SW480 (cell line): ENCODE measurements at regions not wholly inside any gene's neighbourhood (a gene's known extent, or its start where the extent isn't known, plus 50 kb on each side); places are given as distances from the start of the nearest gene placed in this dataset.
"Not testable (repeated sequence)": the region's sequence is repeated elsewhere in the genome, so short reads cannot be mapped to it uniquely, and the experiment has no call there.

ENCODE experiments used
- DNase-seq: peaks from one replicate; pipeline ENCODE4 v3.0.0-alpha.2; 2016; ENCODE audit warnings: low spot score

DNA sequence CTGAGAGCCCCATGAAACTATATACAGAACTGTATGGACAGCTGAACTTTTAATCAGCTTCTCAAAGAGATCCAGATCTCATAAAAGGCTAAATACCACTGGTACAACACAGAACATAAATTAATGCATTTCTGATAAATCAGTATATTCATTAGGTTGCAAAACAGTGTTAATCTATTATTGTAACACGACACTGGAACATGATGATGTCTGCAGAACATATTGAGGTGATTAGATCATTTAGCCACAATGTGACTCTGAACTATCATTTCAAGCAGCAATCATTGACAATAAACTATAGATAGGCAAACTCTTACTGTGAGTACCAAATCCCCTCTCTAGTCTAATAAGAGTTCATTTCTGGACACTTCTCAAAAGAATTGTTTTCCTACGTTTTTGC is 50.3 kb downstream of the GASK1B start:
- no peak for DNase-seq

DNA sequence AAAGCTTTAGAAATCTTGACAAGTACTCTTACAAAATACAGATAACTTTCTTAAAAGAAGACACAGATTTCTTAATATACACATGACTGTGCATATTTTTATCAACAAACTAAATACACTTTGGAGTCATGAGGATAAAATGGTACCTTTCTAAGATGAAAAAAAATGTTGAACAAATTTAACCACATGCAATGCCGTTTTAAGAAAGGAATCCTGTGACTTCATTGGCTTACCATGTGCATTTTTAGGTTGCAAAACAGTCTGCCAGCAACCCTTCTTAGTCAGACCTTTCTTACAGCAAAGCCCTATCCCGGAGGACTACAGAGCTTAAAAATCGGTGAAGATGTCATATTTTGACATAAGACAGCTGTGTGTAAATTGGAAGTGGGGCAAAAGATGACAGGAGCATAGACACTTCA is 51.7 kb downstream of the GASK1B start:
- DNase-seq: no peak

DNA sequence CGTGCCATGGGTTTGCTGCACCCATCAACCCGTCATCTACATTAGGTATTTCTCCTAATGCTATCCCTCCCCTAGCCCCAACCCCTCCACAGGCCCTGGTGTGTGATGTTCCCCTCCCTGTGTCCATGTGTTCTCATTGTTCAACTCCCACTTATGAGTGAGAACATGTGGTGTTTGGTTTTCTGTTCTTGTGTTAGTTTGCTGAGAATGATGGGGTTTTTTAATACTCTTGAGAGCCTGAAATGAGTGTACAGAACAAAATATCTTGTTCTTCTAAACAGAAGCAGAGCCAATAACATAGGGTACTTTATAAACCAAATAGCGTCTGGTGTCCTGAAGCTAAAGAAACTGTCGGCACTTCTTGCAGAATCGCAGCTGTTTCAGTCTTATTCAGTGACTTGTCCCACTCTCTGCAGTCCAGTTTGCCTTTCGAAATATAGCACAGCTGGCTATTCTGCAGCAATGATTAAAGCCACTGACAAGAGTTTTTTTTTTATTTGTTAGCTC is 52.1 kb downstream of the GASK1B start:
- not testable (repeated sequence) for DNase-seq

DNA sequence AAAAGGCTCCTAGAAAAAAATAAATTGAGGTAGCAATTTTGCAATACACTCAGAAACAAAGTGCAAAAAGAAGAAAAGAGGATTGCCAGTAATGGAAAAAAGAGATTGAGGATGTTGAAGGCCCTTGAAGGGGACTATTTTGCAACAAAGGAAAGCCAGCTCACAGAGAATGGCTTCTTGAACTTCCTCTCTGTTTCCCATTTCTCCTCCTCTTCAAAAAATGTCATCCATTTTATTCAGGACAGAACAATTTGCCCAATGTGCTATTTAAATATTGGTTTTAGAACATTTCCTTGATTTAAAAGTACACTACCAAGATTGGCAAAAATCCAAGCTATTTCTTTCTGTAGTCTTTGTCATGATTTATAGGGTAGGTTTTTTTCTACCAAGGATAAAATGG is 60.2 kb downstream of the GASK1B start:
- no peak for DNase-seq

DNA sequence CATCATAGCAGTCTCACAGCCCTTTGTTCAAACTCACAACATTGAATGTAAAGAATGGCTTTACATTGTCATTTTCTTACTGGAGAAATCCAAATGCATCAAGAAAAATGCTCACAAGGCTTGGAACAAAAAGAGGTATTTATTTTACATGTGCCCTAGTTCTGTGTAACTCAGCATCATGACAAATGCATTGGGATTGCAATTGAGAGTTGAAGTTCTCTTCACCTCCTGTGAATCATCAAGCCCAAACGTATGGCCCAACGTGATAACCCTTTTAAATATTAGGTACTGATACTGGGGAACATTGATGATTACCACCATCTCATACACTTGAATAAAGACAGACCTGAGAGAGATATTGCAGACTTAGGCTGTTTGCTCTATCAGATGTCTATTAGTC is 61.6 kb downstream of the GASK1B start:
- DNase-seq: no peak

DNA sequence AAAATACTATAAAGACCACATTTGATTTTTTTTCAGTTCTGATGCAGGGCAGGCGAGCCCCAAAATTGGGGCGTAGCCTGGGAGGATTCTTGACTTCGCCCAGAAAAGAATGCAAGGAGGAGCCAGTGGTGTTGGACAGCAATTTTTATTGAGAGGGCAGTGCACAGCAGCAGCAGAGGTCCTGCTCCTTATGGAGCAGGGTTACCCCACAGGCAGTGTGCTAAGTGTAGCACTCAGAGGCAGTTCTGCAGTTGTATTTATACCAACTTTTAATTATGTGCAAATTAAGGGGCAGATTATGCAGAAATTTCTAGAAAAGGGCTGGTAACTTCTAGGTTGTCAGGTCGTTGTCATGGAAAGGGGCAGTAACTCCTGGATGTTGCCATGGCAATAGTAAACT is 69.9 kb downstream of the GASK1B start:
- DNase-seq: no peak

DNA sequence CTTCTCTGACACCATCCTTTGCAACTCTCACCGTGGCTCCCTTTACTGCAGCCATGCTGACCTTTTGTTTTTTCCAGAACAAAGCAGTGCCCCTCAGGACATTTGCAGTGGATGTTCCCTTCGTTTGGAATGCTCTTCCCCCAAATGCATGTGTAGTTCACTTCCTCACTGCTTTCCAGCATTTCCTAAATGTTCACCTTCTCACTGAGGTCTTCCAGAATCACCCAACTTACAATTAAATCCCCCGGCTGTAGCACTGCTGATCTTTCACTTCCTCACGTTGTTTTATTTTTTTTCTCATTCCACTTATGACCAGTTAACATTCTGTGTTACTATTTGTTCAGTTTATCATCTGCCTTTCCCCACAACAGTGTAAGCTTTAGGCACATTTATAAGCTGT is 73.1 kb downstream of the GASK1B start:
- DNase-seq: no peak

DNA sequence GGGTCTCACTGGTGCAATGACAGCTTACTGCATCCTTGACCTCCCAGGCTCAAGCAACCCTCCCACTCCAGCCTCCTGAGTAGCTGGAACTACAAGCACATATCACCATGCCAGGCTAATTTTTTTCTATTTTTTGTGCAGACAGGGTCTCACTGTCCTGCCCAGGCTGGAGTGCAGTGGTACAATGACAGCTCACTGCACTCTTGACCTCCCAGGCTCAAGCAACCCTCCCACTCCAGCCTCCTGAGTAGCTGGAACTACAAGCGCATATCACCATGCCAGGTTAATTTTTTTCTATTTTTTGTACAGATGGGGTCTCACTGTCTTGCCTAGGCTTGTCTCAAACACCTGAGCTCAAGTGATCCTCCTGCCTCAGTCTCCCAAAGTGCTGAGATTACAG is 74.0 kb downstream of the GASK1B start:
- no peak for DNase-seq

DNA sequence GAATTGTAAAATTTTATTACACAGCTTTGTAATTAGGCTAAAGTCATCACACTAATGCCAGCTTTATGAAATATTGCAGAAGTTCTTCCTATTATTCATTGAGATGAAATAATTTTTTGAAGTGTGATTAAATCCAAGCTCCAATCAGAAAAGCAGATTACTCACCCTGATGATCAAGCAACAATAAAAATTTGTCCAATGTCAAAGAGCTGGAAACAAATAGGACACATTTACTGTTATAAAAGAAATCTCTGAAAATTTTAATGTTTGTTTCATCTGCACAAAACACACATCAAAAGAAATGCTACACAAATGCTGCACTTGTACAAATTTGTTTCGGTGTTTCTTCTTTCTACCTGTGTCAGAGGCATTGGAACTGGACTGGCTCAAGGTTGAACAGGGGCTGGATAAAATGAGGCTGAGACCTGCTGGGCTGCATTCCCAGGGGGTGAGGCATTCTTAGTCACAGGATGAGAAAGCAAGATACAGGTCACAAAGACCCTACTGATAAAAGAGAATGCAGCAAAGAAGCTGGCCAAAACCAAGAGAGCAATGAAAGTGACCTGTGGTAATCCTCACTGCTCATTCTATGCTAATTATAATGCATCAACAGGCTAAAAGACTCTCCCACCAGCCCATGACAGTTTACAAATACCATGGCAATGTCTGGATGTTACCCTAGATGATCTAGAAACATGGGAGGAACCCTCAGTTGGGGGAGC is 78.3 kb downstream of the GASK1B start:
- DNase-seq: peak; percentile 20

DNA sequence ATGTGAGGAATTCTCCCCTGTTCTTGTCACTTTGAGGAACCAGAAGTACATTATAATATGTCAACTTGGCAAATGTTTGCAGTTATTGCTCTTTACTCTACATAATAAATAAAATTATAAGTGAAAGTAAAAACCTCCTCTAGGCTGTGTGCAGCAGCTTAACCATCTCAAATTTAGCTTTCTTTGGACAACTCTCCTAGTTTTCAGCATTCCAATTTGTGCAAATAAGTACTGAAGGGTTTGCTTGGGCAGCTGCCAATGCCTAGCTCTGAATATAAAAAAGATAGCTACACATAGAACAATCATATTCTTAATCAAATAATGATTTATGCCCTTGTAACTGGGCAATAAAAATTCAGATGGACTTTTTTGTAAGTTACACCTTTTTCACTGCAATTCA is 82.5 kb downstream of the GASK1B start:
- no peak for DNase-seq

DNA sequence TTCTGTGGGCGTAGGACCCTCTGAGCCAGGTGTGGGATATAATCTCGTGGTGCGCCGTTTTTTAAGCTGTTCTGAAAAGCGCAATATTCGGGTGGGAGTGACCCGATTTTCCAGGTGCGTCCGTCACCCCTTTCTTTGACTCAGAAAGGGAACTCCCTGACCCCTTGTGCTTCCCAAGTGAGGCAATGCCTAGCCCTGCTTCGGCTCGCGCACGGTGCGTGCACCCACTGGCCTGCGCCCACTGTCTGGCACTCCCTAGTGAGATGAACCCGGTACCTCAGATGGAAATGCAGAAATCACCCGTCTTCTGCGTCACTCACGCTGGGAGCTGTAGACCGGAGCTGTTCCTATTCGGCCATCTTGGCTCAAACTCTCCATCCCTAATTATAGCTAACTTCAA is 82.9 kb downstream of the GASK1B start:
- DNase-seq: not testable (repeated sequence)

DNA sequence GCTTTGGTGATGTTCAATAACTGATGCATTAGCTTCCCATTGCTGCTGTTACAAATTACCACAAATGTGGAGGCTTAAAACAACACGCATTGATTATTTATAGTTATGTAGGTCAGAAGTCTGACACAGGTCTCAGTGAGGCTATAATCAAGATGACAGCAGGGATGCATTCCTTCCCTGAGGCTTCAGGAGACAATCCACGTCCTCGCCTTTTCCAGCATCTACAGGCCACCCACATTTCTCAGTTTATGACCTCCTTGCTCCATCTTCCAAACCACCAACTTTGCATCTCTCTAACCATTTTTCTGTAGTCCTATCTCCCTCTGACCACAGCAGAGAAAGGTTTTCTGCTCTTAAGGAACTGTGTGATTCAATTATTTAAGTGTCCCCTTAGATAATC is 92.5 kb downstream of the GASK1B start:
- no peak for DNase-seq

DNA sequence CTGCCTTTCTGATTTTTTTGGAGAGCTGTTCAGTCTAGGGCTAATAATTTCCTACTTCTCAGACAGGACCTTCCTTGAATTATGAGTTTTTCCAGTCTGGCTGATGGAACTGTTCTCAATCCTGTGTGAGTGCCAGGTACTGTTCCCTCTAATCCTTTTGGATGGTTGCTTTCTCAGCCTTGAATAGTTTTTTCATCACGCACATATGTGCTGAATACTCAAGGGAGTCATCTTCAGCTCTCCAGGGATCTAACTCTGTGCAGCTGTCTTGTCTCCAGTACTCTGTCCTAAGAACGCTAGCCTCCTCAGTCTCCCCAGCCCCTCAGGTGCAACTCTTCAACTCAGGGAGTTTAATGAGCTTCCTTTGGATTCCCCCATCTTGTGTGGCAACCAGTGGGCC is 93.2 kb downstream of the GASK1B start:
- no peak for DNase-seq

DNA sequence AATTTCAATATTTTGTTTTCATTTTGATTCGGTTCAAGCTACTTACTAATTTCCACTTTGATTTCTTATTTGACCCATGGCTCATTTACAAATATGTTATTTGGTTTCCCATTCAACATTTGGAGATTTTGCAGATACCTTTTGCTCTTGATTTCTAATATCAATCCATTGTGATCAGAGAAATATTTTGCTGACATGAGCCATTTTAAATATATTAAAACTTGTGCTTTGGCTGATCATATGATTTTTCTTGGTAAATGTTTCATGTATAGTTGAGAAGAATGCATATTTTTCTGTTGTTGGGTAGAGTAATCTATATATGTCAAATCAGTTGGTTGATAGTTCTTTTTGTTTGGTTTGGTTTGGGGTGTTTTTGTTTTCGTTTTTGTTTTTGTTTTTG is 95.0 kb downstream of the GASK1B start:
- DNase-seq: no peak

DNA sequence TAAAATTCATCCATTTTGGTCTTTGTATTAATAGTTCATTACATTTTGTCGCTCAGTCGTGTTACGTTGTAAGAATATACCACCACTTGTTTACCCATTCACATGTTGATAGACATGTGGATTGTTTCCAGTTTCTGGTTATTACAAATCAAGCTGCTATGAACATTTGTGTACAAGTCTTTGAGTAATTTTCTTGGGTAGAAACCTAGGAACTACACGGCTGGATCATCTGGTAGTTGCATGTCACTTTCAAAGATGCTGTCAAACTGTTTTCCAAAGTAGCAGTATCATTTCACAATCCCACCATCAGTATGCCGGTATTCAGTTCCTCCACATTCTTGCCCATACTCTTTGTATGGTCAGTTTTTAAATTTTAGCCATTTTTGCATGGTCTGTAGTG is 98.0 kb downstream of the GASK1B start:
- DNase-seq: no peak

DNA sequence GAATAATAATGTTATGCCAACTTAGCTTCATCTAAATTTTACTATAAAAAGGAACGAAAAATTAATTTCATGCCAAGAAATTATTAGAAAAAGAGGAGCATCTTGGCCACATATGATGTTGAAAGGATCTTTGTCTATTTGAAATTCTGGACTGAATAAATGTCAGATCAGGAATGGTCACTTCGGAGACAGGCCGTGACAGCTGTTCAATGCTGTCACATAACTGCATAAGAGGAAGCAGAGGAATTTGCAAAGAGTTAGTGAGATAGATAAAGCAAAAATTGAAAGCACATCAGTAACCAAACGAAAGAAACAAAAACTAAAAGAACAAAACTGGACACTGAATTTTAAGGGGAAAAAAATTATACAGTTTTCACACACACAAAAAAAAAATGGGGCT is 100.9 kb downstream of the GASK1B start:
- DNase-seq: no peak

DNA sequence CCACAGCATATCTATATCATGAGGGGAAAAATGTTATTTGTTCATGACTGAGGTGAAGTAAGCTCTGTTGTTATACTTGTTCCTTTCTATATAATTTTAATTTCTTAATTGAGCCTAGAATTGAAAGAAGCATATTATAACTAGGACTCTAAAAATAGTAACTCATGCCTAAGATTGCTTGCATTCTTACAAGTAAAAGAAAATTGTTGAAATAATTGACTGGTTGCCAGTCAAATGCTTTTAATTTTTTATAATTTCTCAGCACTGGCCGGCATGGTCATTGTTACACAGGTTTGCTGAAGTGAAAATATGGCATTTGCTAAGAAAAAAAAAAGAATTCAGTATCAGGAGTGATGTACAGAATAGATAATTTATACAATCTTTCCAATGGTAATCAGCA is 104.8 kb downstream of the GASK1B start:
- no peak for DNase-seq

DNA sequence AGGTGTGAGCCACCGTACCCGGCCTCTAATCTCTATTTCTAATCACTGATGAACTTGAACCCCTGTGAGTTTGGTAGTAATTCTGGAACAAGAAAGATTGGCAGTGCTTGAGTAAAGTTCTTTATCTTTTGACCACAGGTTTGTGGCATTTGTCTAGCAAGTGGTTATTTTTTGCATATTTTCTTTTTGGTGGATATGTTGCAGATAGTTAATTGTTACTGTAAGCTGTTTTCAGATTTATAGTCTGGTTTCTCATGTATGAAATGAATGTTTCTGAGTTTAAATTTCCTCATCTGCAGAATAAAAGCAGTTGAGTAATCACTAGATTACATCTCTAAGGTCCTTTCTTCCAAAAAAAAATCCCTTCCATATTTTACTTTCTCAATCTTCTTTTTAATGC is 105.2 kb downstream of the GASK1B start:
- DNase-seq: no peak

DNA sequence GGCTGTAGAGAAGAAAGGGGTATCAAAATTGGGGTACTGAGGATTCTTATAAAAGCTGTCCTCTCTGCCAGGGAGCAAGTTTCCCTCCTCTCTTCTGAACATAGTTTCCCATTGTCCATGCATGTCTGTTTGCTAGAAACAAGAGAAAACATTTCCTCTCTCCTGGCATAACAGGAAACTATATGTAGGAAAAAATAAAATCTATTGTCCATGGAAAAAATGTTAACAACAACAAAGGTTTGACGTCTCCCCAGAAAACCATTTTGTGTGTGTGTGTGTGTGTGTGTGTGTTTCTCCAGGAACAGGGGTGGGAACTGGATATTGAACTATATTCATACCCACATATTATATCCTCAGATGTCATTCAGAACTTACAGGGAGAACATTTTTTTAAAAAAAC is 107.2 kb downstream of the GASK1B start:
- no peak for DNase-seq

DNA sequence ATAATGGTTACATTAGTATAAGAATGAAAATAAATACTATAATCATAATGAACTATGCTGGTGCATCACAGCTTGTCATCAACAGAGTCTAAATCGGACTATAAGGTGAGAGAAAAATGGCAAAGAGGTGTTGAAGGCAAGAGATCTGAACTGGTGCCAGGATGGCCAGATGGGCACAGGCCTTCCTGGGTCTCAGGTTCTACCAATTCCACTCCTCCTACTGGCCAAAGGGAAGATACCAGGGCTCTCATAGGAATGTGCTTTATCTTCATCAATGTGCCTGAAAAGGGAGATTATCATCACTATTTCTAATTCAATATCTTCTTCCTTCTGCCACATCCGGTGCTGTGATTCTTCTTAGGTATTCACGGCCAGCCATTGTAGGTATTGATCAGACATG is 107.6 kb downstream of the GASK1B start:
- no peak for DNase-seq

DNA sequence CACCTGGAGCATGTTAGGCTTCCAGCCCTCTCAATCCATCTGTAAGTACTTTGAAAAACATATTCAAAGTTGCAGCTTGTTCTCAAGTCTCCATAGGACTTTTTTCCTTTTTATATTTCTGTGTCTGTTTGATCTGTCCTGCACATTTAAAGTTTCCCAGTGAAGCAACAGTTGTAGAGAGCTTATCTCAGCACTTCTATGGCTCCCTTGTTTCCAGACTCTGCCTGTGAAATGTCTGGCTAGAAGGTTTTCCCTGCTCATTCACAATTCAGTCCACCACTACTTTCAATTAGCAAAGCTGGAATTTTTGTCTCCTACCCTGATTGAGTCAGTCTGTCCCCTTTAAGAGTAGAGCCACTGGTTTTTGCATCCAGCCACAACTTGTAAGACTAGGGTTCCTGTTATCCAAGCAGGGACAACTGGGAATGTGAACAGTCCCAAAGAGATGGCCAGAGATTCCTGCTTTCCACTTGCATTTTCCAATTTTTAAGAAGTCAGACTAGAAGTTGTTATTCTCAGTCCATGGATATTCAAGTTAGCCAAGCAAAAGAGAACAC is 116.1 kb downstream of the GASK1B start:
- no peak for DNase-seq

DNA sequence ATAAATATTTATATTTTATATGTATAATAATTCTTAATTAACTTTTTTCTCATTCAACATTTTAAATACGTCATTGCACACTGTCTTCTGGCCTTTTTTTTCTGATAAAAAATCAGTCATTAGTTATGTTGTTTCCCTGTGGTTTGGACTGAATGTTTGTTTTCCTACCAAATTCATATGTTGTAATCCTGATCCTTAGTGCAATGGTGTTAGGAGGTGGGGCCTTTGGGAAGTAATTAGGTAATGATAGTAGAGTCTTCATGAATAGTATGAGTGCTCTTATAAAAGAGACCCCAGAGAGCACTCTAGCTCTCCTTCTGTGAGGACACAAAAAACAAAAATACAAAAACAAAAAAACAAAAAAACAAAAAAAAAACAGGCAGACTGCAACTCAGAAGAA is 117.2 kb downstream of the GASK1B start:
- no peak for DNase-seq

DNA sequence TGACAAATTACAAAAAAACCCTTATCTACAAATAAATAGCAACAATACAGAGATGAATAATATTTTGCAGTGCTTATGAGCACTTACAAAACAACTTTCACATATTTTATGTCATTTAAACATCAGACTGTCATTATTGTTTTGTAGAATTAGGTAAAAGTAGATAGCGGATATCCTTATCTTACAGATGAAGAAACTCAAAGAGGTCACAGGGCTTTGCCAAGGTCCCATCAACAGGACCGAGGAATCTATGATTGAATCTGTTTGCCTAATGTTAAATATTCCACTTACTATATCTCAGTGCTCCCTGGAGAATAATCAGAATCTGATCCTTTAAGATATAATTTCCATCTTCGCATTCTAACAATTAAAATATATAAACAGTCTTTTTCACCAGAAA is 119.0 kb downstream of the GASK1B start:
- no peak for DNase-seq

DNA sequence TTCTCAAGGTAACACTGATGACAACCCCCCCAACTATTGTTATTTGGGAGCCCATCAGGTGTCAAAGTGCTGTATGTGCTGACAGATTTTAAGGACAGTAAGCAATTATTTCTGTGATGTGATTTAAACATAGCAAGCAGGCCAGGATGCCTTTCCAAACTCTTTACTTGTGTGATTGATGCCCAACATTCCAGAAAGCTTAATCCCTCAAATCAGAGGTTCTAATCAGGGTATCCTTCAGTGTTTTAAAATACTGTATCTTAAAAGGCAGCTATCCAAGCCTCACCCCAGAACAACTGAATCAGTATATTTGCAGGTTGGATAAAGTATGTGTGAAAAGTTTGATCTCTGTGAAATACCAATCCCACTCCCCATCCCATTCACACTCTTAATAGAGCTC is 119.7 kb downstream of the GASK1B start:
- DNase-seq: no peak
